ENCODE measurements at regions not wholly inside any gene's neighbourhood (a gene's known extent, or its start where the extent isn't known, plus 50 kb on each side); places are given as distances from the start of the nearest gene placed in this dataset.
"Not testable (repeated sequence)": the region's sequence is repeated elsewhere in the genome, so short reads cannot be mapped to it uniquely, and the experiment has no call there.

DNA sequence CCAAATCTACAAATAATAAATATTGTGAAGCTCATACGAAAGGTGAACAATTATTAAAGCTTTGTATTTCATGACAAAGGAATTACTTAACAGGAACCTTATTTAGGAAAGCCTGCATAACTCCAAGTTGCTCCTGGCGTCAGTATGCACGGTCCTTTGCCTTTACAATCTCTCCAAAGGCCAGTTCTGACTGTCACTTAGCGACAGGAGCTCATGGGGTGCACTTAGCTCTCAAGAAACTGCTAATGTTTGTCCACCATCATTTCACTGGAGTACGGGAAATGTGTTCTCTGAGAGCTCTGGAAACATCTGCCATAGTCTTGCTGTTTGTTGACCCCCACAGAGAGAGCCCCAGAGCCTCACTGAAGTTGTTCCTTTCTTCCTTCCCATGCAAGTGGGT, 781.5 kb upstream of the POM121L12 start:
- no peak for DNase-seq

DNA sequence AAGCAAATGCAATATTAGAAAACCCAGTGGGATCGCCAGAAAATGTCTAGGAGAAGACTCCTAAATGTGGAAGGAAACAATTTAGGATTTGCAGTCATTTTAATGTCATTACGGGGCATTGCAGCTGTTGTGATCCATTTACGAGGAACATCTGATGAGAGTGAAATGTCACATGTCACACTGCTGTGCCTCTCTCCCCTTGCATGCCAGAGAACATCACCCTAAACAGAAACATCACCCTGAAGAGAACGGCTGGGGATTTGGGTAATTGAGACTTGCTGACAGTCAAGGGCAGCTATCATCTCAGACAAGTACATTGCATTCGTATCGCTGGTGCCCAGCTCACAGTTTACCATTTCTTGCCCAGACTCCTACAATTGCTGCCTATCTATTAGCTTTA, 785.7 kb upstream of the POM121L12 start:
- DNase-seq = no peak

DNA sequence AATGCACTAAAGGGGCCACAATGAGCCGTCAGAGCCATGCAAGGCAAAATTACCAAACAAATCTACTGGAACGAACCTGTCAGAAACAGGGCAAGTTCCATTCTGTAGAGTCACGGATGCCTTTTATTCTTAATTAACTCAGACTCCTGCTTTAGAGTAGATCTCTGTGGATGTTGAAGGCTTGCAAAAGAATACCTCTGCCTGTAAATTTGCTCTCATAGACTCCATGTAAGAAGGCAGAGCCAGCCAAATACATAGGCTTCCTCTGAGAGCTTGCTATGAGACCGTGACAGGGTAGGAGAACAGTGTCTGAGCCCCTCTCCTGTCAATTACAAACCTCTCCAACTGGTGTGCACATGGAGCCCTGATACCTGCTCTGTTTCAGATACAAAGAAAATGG, 787.9 kb upstream of the POM121L12 start:
- DNase-seq = no peak

DNA sequence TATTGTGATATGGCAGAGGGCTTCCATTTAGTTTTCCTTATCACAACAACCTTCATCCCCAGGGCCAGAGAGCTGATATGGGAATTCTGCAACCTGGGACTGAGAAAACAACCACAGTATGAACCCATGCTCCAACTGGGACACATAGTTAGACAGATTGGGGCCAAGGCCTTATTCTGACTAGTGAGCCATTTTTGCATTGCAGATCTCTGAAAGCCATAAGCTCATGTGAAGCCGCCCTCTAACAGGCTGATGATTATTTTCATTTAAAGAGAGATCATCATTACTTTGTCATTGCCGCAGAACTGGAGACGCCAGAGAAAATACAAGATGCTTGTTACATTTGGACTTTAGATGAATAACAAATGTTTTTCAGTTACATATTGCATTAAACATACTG, 791.7 kb upstream of the POM121L12 start:
- no peak for DNase-seq

DNA sequence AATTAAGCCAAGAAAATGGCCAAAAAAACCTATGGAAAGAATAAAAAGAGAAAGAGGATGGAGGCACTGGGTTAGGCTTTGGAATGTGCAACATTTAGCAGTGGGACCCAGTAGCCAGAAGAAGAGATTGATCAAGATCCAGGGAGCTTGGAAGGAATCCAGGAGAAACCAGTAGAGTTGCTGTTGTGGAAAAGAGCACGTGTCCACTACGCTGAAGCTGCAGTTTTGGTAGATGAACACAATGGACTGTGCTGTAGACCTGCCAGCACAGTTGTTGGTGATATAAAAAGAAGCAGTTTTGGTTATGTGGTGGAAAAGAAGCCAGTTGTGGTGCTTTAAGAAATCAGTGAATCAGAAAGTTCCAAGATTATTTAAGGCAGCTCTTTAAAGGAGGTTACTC, 802.2 kb upstream of the POM121L12 start:
- DNase-seq = no peak

DNA sequence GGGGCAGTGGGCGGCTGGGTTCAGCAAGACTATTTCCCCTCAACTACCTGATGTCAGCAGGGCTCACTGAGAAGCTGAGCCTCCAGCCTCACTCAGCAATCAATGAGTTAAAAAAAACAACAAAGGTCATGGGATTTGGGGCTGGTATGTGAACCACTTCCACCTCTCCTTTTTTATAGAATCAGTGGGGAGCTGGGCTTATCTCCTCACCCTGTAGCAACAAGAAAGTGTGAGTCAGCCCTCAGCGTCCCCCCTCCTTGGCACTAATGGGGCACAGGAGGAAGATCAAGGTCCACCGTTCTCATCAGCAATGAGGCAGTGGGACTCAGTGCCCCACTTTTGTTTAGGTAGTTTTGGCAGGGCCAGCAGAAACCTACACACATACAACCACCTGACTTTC, 823.5 kb upstream of the POM121L12 start:
- no peak for DNase-seq

DNA sequence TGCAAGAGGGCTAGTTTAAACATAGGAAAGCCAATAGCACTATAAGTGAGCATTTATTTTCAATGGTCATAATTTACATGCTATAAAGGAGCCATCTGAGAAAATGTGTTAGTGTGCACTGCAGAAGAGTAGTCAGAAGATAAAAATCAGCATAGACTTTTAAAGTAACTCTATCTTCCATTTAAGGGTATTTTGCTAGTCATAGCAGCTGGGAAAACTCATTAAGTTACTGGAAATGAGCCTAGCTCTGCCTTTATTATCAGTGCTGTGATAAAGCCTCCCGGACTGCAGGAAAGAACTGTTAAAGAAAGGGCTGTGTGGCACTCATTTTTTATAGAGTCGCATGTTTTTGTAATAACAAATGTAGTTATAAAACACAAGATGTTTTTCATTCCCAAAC, 825.8 kb upstream of the POM121L12 start:
- no peak for DNase-seq

DNA sequence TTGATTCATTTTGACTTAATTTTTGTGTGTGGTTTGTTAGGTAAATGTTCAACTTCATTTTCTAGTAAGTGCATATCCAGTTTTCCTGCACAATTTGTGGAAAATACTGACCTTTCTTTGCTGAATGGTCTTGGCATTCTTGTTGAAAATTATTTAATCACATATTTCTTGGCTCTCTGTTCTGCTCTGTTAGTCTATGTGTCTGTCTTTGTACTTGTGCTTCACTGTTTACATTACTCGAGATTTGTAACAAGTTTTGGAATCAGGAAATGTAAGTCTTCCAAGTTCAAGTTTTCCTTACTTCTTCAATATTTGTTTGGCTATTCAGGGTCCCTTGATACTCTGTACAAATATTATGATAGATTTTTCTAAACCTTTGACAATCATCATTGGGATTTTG, 838.2 kb upstream of the POM121L12 start:
- DNase-seq = no peak

DNA sequence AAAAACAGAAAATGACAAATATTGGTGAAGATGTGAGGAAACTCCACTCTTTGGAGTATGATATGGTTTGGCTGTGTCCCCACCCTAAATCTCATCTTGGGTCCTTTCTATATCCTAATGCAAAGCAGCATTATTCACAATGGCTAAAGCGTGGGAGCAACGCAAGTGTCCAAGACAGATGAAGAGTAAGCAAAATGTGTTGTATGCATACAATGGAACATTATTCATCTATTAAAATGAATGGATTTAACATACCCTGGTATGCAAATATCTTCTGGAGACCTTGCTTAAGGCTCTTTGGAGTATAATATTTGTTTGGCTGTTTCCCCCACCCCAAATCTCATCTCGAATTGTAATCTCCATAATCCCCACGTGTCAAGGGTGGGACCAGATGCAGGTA, 839.8 kb upstream of the POM121L12 start:
- no peak for DNase-seq

DNA sequence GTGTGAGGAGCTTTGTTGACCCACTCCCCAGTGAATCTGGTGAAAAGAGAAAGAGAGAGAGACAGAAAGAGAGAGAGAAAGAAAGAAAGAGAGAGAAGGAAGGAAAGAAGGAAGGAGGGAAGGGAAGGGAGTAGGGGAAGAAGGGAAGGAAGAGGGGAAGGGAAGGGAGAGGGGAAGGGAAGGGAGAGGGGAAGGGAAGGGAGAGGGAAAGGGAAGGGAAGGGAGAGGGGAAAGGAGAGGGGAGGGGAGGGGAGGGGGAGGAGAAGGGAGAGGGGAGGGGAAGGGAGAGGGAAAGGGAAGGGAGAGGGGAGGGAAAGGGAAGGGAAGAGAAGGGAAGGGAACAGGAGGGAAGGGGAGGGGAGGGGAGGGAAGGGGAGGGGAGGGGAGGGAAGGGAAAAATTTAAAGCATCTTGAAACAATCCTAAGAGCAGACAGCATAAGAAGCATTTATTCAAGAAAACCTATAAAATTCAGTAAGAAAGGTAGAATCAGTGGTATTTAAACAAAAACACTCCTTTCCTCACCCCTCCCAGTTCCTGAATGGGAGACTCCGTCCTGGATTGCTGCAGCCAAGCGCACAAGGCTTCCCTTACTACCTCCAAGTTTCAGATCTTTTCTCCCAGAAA, 846.2 kb upstream of the POM121L12 start:
- DNase-seq = no peak

DNA sequence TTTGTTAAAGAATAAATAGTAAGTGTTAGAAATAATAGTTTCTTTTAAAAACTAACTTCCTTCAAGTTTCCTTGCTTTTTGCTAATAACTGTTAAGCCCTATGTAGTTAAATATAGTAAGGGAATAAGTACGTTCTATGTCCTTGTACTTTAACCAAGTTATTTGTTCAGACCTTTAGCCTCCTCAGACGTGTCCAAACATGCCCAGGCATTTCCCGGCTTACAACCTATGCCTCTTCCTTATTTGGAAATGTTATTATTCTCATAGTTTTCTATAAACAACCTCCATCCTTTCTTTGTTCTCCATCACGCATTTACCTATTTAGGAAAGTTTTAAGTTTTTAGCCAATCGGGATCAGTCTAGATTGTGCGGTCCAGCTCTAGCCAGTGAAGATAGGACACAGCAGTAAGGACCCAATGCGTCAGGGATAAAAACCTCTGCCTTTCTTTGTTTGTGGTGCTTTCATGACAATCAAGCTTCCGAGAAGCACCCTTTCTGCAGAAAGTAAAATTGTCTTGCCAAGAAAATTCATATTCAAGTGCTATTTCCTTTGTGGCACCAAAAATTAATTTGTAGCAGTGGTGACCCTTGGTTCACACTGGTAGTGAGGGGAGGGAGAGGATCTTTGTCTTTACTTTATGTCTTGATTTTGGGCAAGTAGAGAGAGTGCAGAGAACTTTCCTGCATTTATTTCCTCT, 851.3 kb upstream of the POM121L12 start:
- no peak for DNase-seq

DNA sequence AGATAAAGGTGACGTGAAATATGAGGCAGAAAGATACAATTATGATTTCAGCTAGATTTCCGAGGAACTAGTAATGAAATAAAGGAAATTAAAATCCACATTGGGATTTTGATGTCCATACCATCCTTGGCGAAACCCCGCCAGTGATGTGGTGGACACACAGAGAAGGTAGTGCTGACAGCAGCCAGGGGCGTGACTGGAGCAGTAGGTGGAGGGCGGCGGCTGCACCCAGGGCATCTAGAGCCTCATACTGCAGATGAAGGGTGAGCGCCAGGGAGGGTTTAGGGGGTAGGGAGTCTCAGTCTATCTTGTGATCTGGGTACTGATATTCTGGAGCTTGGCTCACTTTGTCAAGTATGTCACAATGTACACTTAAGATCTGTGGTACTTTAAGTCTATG, 855.5 kb upstream of the POM121L12 start:
- DNase-seq = no peak

DNA sequence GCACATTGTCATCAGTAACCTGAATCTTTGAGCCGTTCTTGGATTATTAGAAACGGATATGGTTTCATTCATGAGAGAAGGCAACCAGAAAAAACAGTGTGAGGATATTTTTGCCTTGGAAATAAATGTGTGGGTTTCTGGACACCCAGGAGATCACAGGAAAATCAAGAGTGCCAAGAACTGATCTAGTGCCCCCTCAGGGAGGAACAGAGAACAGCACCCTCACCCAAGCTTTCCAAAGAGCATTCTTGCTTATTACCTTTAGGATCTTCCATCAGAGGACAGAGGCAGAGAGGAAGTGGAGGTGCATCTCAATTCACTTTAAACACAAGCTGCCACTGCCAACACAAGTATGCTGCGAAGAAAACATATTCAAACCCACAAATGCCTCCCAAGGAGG, 851.5 kb upstream of the COBL start:
- no peak for DNase-seq

DNA sequence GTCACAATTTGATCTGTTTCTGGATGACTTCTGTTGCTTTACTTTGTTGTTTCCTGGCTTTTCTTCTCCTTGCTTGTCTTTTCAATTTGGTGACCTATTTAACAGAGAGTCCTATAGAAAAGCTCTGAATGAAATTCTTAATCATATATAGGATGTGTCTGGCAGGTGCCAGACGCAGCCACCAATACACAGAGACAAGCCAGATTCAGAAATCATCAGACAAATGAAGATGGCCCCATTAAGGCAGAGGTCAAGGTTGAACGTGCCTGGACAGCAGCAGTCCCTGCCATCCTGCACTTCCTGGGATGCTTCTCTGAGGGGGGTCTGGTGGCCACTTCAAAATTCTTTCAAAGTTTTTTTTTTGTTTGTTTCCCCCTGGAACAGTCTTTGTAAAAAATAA, 846.7 kb upstream of the COBL start:
- no peak for DNase-seq

DNA sequence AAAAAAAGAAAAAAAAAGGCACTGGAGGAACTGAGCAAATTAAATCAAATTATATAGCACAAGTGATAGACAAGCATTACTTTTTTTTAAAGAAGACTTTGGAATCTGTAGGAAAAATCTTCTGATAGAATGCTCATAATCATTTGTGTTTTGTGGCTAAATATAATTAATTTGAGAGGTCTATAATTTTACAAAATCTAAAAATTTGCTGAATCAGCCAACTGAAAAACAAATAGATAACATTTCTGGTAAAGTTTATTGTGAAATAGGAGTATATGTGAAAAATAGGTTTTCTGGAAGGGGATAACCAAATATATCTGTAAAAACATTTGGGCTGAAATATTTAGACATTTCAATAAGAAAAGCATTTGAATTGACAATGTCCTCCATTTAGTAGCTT, 844.9 kb upstream of the COBL start:
- DNase-seq = no peak

DNA sequence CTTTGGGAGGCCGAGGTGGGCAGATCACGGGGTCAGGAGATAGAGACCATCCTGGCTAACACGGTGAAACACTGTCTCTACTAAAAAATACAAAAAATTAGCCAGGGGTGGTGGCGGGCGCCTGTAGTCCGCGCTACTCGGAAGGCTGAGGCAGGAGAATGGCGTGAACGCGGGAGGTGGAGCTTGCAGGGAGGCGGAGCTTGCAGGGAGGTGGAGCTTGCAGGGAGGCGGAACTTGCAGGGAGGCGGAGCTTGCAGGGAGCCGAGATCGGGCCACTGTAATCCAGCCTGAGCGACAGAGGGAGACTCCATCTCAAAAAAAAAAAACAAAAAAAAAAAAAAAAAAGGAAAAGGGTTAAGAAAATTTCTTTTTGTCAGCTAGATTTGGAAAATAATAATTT, 842.8 kb upstream of the COBL start:
- not testable (repeated sequence) for DNase-seq

DNA sequence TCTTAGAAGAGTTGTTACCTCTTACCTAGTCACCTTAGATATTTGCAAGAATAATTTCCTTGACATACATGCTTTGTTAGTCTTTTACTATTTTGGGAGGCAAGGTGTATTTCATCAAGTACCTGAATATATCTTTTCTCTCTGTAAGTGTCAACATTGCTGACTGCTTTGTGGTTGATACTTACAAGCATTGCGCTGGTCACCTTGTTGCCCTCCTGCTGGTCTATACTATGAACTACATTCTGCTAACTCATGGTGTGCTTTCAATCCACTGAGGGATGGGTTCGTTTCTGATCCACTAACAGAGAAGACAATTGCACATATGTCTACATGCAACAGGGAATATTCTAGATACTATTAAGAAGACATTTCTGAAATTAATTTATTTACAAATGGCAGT, 837.8 kb upstream of the COBL start:
- DNase-seq = no peak

DNA sequence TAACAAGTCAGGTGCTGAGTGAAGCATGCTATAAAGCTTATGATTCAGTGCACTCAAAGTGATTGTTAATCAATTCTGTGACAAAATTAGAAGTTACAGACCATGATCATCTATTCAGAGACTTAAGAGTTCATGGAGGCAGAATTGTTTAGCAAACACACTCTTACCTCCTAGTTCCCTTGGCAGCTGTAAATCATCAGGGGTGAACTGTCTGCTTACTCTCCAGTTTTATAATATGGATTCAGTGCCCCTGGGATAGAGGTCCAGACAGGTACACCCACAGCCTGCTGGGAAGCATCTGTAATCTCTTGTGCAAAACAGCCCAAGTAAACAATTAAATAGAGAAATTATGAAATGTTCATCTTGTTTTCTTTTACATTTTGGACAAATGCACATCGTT, 835.0 kb upstream of the COBL start:
- DNase-seq = no peak

DNA sequence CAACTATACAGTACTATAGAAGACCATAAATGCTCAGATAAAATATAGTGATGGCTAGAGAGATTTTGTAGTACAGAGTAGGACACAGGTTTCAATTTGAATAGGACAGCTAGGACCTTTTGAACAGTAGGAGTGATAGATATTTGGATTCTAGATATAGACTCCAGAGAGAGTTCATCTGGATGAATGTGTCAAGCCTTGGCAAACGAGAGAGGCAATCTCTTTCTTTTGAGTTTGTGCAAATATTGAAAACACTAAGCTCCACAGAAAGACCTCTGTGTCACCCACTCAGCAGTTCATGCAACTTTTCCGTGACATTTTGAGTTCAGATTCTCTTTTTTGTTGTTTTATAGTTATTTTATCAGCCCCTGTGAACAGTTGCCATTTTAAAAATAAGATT, 834.3 kb upstream of the COBL start:
- no peak for DNase-seq

DNA sequence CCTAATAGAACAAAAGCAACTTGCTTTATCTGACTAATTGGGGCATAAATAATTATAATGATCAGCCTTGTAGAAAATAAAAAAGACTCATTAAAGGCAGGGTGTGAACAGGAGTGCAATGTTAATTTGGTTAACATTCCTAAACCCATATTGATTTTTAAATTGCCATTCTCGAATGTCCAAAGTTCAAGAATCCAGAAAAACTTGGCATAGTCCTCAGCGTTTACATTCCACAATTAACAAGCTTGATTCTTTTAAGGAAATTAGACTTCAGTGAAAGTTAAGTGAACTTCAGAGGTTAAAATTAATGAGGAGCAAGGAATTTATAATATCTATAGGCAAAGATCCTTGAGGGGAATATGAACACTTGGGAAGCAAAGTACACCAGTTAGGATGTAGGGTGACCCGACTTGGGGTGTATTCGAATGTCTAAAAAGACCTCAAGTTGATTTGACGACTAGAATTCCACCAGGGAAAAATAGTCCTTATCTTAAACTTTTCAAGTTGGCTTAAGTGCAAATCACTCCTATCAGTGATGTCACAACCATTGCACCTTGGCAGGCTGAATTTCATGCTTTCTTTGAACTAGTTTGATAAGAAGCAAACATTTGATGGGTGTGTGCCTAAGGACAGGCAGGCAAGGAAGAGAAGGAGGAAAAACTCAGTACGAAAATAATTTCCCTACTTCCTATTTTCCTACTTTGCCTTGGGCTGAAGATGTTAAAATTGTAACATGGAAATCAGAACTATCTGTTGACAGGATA, 830.4 kb upstream of the COBL start:
- no peak for DNase-seq

DNA sequence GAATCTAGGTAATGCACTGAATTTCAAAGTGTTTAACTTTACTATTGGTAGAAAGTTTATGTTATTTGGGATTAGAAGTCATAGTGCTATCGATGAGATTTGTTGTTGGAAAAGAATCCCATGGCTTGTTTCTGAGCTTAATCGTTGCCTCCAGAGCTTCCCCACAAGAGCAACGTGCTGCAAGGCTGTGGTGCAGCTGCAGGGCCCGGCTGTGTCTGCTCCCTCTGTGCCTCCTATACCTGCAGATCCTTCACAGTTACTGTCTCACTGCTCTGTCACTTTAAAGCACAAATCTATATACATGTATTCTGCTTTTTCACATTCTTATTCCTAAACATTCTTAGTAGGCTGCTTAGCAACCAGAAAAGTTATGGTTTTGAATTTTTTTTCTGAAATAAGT, 826.6 kb upstream of the COBL start:
- DNase-seq = no peak

DNA sequence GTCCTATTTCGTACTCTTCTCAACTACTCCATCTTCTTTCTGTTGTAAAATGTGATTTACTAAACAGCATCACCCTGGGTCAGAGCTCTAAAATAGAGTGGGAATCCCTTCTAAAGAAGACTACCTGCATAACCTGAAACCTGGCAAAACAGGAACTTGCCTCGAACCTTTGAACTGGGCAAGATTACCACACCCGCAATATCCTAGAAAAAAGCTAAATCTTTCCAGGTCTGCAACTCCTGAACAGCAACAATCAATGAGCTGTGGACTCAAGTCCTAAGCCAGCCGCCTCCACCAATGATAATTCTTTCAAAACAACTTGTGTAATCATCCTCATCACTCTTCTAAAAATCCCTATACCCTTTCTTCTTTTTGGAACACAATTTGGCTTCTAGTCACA, 824.2 kb upstream of the COBL start:
- no peak for DNase-seq

DNA sequence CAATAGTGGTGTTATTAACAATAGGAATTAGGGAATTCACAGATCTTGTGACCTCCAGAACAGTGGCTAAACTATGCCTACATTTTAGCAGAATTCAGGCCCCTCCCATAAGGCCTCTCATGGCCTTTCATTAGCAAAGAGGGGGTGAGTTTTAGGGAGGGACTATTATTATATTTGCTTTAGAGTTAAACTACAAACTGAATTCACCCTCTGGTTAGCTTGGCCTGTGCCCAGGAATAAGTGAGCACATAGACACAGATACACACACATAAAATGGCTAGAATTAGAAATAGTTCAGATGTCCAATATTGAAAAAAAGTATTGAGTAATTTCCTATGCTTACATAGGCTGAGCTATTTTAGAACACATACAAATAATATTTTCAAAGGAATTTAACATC, 818.8 kb upstream of the COBL start:
- no peak for DNase-seq

DNA sequence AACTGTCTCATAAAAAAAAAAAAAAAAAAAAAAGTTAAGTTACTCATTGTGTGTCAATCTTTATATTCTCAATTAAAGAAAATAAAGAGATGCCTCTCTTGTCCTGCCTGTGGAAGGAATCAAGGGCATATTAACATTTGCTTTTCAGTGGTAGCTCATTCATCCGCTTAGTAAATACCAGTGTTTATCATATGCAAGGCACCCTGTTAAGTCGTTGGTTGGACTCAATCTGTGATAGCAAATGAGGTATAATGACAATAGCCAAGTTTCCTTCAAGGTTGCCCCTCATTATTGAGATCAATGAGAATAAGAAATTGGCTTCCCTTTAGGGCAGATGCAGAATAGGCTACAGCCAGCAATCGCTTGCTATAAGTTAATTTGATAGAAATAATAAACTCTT, 812.7 kb upstream of the COBL start:
- DNase-seq = no peak

DNA sequence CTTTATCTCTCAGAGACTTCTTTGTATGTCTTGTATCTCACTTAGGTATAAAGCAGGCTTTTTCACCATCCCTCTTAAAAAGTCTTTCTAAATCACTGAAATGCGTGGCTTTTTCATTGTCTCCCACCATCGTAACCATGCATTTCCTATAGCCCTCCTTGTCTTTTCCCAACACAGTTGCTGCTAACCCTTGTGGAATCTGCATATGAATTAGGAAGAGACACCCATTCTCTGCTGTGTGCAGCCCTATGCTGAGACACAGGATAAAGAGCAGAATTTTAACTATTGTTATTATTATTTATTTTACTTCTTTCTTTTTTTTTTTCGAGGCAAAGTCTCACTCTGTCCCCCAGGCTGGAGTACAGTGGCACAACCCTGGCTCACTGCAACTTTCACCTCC, 804.3 kb upstream of the COBL start:
- DNase-seq = no peak

Data from CD4-positive, alpha-beta T cell treated with Interleukin-17A for 1 hour (primary cell).